ENCODE measurements at regions not wholly inside any gene's neighbourhood (a gene's known extent, or its start where the extent isn't known, plus 50 kb on each side); places are given as distances from the start of the nearest gene placed in this dataset.

DNA sequence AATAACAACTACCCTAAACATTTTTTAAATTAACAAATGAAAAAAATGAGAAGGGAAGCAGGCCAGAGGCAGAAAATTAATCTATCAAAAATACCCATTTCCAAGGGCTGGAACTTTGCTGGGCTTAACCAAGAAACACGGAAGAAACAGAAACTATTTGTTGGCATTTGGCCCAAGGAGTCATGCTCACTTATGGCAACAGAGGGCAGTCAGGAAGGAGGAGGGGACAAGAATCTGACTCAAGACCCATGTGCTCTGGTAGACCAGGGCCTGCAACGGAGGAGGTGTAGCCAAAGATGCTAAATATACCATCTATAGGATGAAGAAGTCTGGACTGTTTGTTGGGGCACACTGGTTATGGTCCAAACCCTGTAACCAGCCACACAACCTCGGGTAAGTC lies 496.7 kb downstream of the COG6 start:
- DNase-seq, result no peak

- no peak for DNase-seq
Observed at GRCh38 chr13:40152922-40153321, 497.5 kb downstream of the COG6 start.

- DNase-seq, result no peak
Observed at GRCh38 chr13:40153516-40153915, 498.1 kb downstream of the COG6 start.

DNA sequence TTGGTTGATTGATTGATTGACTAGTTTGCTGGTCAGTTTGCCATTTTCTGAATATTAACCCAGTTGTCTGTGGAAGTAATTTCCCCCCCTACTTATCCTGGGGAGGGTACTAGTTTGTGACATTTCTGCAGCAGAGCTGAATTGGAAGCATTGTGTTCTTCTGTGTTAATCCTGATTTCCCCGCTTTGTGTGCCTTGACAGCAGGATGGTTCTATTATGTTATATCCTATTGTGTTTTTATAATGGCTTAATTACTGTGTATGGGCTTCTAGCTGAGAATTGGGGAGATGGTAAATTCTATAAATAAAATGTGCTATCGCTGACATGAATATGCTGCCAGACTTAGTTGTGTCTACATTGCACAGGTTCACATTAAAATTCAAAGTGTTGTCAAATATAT lies 499.7 kb downstream of the COG6 start:
- DNase-seq, result no peak

DNA sequence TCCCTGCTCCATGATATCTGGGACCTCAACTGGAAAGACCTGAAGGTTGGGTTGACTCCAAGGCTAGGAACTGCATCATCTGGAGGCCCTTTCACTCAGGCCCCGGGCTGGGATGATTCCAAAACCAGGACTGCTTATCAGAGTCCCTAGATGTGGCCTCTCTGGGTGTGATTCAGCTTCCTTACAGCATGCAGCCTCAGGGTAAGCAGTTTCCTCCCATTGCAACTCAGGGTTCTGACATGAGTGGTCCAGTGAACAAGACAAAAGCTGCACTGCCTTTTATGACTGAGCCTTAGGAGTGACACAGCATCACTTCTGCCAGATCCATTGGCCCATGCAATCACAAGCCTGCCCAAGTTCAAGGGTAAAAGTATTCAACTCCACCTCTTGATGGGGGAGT lies 502.8 kb downstream of the COG6 start:
- no peak for DNase-seq

GRCh38 chr13:40158757-40159156 lies 503.3 kb downstream of the COG6 start:
- DNase-seq, result no peak

GRCh38 chr13:40159736-40160135 lies 504.3 kb downstream of the COG6 start:
- no peak for DNase-seq

GRCh38 chr13:40160618-40161350 lies 505.3 kb downstream of the COG6 start:
- no peak for DNase-seq

DNA sequence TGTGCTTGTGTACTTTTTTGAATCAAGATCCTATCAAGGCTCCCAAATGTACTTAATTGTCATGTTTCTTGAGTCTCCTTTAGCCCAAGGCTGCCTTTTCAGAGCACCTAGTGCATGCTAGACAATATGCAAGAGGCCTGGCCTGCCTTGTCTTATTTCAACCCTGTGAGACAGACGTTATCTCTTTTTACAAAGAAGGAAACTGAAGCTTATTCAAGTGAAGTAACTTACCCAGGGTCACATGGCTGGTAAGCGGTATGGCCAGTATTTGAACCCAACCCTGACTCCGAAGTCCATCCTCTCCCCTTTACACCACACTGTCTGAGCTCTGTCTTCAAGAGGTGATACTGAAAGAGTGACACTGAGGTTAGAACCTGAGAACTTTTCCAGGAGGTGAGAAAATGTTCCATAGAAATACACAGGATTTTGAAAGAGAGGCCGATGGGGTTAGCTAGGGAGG lies 505.1 kb downstream of the FOXO1 start:
- no peak for DNase-seq

DNA sequence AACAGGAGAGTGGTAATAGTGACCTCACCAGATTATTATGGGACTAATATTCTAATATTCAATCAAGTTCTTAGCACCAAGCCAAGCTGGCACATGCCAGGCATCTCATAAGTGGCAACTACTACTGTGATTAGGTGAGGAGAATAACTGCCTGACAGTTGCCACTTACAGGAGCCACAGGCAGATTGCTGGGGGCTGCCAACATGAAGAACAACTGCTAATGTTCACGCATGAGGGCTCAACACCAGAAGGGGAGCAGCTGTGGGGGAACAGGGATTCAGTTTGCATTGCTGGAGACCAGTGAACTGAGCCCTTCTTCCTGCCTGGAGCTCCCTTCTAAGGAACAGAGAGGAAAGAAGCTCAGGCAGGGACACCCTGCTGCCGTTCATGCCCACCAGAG lies 504.5 kb downstream of the FOXO1 start:
- no peak for DNase-seq

DNA sequence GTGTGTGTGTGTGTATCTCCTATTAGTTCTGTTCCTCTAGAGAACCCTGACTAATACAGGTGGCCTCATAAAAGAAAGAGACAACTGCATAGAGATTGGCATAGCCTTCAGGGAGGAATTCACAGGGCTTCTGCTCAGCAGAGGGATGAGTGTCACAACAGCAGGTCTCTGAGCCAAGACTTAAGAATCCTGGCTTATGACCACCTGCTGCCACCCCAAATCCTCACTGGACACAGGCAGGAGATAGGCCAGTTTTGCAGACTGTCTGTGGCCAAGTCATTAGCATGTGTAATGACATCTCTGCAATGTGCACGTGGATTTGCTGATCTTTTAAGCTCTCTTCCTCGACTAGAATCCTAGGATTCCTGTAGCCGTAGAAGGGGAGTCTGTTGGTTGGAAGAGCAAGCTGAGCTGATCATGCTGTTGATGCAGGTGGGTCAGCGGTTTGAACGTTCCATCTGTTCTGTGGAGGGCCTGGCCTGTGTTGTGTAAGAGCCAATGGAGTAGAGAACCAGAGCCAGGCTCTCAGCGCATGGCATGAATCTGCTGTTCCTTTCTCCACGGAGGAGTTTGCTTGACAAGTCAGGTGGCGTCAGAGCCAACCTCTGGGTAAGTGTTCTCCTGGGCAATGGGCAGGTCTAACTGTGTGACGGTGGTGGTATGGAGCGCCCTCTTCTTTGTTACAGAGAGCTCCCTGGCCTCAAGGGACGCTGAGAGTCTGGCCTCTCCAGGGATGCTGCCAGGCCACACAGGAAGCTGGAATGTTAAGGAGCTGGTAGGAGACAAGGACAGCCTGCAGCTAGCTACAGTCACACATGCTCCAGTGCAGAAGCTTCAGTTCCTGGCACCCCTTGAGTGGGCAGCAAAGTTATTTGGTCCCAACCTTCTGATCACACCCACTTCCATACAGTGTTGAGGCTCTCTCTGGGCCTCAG lies 503.1 kb downstream of the FOXO1 start:
- no peak for DNase-seq

DNA sequence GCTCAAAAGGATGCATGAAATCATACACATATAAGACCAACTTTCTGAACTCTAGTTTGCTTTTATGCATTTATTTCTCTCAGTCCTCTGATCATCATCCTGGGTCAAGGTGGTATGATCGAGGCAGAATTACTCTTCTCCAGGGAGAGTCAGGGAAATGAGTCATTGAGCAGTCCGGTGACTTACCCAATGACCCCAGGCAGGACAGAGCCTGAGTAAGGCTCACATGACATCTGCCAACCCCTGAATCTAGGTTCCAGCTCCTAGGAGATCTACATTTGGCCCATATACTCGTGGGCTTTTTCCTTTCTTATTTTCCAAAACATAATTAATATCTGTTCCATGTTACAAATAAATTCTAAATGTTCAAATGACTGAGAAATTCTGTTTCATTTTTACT lies 502.3 kb downstream of the FOXO1 start:
- no peak for DNase-seq

GRCh38 chr13:40165316-40165932 lies 501.0 kb downstream of the FOXO1 start:
- DNase-seq, result no peak

DNA sequence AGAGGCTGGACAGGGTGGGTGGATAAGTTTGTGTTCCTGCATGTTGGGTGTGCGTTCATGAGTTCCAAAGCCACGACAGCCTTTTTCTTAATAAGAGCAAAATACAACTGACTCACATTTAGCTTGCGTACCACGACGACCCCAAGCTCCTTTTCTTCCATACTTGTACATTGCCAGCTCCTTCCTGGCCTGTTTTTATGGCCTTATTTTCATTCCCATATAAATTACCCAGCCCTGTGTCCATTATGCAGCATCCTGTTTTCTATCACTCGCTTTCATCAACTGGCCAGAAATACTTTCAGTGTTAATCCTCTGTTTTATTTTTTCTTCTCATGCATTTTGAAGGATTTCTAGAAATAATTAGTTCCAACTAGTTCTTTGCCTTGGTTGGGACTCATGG lies 499.1 kb downstream of the FOXO1 start:
- no peak for DNase-seq

DNA sequence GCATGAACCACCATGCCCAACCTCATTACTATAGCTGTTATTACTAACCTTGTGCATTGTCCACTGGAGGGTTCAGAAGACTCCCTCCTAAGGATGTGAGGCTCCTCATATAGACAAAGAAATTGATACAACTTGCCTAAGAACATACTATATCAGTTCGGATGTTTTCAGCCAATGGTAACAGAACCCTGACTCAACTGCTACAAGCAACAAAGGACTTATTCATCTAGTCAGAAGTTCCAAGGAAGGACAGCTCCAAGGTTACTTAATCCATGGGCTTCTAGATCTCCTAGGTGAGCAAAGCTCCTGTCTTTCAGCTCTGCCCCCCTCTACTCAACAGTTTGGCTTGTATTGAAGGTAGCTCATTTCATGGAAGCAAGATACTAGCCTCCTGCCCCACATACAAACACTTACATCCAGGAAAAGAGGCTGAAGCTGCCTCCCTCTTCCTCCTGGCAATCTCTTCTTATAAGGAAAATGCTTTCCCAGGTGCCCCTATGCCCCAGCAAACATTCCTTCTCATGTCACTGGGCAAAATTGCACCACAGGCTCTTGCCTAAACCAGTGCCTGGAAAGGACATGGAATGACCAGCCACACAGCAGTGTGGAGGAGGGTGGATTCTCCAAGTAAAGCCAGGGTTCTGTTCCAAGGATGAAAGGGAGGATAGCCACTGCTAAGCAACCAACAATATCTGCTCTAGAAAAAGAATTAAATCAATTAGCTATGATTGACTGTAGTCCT lies 497.8 kb downstream of the FOXO1 start:
- DNase-seq, result no peak

DNA sequence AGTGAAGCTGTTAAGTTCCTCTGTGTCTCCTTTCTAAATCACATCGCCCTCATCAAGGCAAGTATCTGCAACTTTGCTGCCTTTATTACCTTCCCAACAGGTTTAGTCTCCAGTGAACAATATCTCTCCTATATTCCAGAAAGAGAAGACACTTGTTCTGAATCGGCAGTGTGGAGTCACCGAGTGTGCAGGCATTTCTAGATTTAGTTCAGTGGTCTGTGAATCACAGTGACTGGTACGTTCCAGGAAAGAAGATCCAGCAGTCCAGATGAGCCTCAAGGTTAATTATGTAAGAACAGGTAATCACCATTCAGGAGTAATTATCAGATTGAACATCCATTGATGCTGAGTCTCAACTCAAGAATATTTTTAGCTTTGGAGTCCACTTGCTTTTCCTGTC lies 497.0 kb downstream of the FOXO1 start:
- no peak for DNase-seq

DNA sequence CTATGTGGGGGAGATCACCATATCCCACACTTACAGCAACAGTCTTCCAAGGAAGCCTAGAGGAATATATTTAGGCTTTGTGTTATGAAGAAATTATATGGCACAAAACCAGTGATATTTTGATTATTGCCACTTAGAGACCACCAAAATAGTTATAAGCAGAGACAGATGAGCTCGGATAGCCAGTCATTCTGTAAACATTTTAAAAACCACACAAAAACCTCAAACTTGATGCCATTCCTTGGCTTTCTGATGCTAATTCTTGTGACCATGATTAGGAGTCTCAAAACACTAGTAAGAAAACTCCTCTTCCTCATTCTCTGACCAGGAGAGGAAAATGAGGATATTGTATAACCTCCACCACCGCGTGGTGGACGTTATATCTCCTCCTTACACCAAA lies 496.4 kb downstream of the FOXO1 start:
- no peak for DNase-seq

DNA sequence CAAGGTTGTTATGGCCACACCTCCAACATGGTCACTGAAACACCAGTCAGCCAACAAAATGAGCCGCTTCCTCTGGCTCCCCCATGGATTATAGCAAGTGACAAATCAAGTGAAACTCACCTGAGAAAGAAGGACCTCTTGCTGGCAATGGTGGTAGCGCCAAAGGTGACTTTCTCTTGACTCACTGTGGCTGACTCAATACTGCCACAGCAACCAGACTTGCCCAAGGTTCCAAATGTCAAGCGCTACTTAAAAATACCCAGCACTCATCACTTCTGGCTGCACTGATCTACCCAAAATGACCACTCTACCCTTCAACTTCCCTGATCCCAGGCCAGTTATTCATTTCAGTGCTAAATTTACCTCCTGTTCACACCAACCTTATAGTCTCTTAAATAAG lies 495.5 kb downstream of the FOXO1 start:
- no peak for DNase-seq

- DNase-seq, result no peak
Observed at GRCh38 chr13:40171566-40171965, 494.9 kb downstream of the FOXO1 start.

GRCh38 chr13:40172149-40172591 lies 494.3 kb downstream of the FOXO1 start:
- no peak for DNase-seq

DNA sequence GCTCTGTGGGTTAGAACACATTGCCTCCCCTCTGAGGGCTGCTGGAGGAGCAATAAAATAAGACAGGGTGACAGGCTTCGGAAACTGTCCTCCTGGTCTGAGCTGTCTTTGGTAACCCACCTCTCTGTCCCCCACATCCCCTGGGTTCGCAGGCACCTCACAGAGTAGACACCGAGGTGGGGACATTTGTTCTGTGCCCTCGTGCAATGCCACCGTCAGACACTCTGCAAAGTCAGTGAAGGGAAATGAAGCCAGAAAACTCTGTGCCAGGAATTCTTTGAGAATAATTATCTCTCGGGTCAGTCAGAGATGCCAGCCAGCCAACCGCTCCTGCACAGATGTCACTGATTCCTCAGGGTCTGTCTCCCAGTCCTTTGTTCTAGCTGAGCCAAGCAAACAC lies 493.6 kb downstream of the FOXO1 start:
- DNase-seq, result no peak

DNA sequence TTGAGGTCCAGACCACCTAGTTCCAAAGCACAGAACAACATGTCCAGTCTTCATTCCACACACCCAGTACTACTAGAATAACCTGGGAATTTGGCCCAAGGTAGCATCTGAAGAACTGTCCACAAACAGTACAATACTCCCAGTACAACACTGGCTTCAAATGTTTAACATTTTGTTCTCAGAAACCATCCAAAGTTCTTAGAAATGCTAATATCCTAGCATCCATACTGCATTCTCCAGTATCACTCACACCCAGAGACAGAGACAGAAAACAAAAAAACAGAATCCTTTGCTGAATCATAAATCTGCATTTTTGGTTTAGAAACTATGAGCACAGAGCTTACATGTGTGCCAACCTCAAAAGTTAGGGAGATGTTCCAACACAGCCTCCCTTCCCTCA lies 490.8 kb downstream of the FOXO1 start:
- no peak for DNase-seq

DNA sequence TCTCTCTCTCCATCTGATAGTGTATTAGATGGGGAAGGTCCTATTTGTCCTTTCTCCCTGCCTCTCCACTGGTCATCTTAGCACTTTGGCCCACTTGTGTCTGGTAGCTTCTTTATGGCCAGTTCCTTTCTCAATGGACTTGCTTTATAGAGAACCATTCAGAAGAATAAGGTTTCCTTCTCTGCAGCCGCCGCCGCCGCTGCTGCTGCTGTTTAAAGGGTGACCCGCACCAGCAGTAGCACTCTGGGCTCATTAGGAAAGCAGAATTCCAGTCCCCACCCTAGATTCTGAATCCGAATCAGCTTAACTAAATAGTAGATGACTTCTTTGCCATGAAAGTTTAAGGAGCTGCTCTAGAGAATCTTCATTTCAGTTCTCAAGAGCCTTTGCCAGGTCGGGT lies 490.2 kb downstream of the FOXO1 start:
- DNase-seq, result no peak
